ENCODE measurements at regions not wholly inside any gene's neighbourhood (a gene's known extent, or its start where the extent isn't known, plus 50 kb on each side); places are given as distances from the start of the nearest gene placed in this dataset.
"Not testable (repeated sequence)": the region's sequence is repeated elsewhere in the genome, so short reads cannot be mapped to it uniquely, and the experiment has no call there.

DNA sequence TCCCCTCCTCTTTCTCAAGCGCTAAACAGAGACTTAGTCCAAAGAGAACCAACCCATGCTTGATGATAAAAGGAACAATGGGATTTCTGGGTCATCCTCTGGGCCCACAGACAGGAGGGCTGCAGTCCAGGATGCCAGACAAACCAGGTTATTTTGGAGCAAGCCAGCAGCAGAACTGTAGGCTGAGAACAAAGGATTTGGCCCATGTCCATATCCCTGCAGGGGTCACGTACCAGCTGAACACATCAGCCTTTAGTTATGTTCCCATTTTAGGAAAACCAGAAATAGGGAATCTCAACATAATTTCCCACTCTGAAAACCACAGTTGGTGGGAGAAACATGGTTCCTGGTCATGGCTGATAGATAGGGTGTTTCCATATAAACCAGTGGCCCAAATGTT is 533.6 kb upstream of the CADM1 start:
- no peak overlapping the region for H3K9ac ChIP-seq (ENCODE audit: low read depth, low read length)
- no peaks in the 10 kb centered on the region; the same call in 1 of the 2 replicates for H3K27me3 ChIP-seq (ENCODE audit: insufficient read depth, low read length)
- H3K4me1 ChIP-seq (ENCODE audit: insufficient read depth, low read length): peaks cover 10% of the 10 kb centered on the region; the same call in 1 of the 2 replicates
- H3K27ac ChIP-seq (ENCODE audit: low read length): no peak overlapping the region
- no peaks in the 10 kb centered on the region for H3K9me3 ChIP-seq (ENCODE audit: insufficient read depth, low read depth, low read length)
- H3K36me3 ChIP-seq (ENCODE audit: insufficient read depth, low read depth, low read length): no peaks in the 10 kb centered on the region
- H3K4me3 ChIP-seq (ENCODE audit: low read length): no peak overlapping the region

DNA sequence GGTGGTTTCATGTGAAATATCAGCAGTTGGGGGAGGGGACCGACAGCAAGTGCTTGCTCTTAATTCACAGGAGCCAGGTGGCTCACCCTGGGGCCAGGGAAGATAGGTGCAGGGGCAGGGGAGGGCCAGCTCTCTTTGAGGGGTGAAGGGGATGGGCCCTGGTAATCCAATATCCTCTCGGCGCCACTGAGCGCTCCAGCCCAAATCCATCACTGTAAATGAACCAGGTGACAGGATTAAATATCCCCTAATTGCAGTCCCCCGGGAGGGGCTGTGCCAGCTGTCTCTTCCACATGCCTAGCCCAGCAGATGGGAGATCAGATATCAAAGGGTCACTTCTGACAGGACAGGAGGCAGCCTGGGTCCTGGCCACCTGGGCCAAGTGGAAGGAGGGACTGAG is 531.8 kb upstream of the CADM1 start:
- Histone ChIP-seq H3K9me3 (ENCODE audit: insufficient read depth, low read depth, low read length) (no peaks in the 10 kb centered on the region), H3K9ac (ENCODE audit: low read depth, low read length) (no peak overlapping the region), H3K4me3 (ENCODE audit: low read length) (no peak overlapping the region), H3K36me3 (ENCODE audit: insufficient read depth, low read depth, low read length) (no peaks in the 10 kb centered on the region), H3K27ac (ENCODE audit: low read length) (no peak overlapping the region), H3K27me3 (ENCODE audit: insufficient read depth, low read length) (no peaks in the 10 kb centered on the region), H3K4me1 (ENCODE audit: insufficient read depth, low read length) (peaks cover 10% of the 10 kb centered on the region; the same call in 1 of the 2 replicates)

DNA sequence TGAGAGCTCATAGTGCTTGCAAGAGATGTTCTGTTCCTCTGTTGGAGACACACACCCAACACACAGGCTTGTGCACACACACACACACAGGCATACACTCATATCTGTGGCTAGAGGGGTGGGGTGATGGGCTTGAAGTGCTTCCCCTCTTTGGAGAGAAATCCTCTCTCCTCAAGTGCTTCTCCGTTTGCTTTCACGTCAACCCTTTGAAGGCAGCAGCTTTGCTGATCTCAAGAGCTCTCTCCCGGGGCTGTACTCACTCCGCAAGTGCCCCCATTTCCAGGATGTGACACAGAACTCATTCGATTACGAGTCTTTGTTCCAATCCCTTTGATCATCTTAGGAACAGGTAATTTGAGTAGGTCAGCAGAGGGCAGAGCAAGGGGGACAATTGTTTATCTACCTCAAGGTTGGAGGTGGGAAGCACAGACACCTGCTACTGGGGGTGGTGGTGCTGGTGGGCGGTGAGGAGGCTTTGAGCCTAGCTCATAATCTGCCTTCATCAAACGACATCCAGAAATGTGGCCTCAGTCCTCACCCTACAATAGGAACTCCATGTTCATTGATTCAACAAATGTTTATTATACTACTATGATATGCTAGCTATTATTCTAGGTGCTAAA is 529.8 kb upstream of the CADM1 start:
- no peaks in the 10 kb centered on the region for H3K36me3 ChIP-seq (ENCODE audit: insufficient read depth, low read depth, low read length)
- no peaks in the 10 kb centered on the region for H3K27me3 ChIP-seq (ENCODE audit: insufficient read depth, low read length)
- peaks cover 10% of the 10 kb centered on the region; the same call in 1 of the 2 replicates for H3K4me1 ChIP-seq (ENCODE audit: insufficient read depth, low read length)
- no peak overlapping the region for H3K27ac ChIP-seq (ENCODE audit: low read length)
- H3K4me3 ChIP-seq (ENCODE audit: low read length): no peak overlapping the region
- no peak overlapping the region for H3K9ac ChIP-seq (ENCODE audit: low read depth, low read length)
- no peaks in the 10 kb centered on the region for H3K9me3 ChIP-seq (ENCODE audit: insufficient read depth, low read depth, low read length)

DNA sequence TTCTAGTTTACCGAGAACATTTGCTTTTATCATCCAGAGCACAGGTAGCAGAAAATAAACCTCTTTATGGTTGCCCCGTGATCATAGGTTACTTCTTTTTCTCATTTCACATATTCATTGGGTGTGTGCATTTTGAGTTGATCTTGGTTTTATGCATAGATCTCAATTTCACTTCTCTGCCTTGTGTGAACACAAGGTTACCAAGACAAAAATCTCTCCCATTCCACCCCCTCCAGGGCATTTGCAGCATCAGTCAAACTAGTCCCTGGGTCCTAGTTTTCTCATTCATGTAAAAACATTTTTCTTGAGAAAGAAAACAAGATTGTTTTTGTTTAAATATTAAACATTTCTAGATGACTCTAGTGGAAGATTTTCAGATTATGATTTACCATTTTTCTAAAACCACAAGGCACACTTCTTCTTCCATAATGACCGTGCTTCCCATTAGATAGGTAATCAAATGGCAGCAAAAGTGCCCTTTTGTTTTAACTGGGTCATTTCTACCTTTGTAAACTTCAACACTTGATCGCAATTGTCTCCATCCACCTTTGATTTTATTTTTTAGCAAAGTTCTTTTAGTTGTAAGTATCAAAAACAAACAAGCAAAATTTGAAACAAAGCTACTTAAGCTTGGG is 526.6 kb upstream of the CADM1 start:
- H3K9me3 ChIP-seq (ENCODE audit: insufficient read depth, low read depth, low read length): no peaks in the 10 kb centered on the region
- H3K27ac ChIP-seq (ENCODE audit: low read length): no peak overlapping the region
- no peak overlapping the region for H3K9ac ChIP-seq (ENCODE audit: low read depth, low read length)
- H3K27me3 ChIP-seq (ENCODE audit: insufficient read depth, low read length): no peaks in the 10 kb centered on the region
- no peak overlapping the region for H3K4me3 ChIP-seq (ENCODE audit: low read length)
- no peaks in the 10 kb centered on the region for H3K36me3 ChIP-seq (ENCODE audit: insufficient read depth, low read depth, low read length)
- peaks cover 10% of the 10 kb centered on the region; the same call in 1 of the 2 replicates for H3K4me1 ChIP-seq (ENCODE audit: insufficient read depth, low read length)

DNA sequence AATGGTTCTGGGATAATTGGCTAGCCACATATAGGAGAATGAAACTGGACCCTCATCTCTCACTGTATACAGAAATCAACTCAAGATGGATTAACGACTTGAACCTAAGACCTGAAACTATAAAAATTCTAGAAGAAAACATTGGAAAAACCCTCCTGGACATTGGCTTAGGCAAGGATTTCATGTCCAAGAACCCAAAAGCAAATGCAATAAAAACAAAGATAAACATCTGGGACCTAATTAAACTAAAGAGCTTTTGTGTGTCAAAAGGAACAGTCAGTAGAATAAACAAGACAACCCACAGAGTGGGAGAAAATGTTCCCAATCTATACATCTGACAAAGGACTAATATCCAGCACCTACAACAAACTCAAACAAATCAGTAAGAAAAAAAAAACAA is 524.3 kb upstream of the CADM1 start:
- H3K27me3 ChIP-seq (ENCODE audit: insufficient read depth, low read length); H3K9me3 ChIP-seq (ENCODE audit: insufficient read depth, low read depth, low read length); H3K9ac ChIP-seq (ENCODE audit: low read depth, low read length); H3K4me1 ChIP-seq (ENCODE audit: insufficient read depth, low read length); H3K27ac ChIP-seq (ENCODE audit: low read length); H3K36me3 ChIP-seq (ENCODE audit: insufficient read depth, low read depth, low read length); H3K4me3 ChIP-seq (ENCODE audit: low read length): not testable (repeated sequence)

DNA sequence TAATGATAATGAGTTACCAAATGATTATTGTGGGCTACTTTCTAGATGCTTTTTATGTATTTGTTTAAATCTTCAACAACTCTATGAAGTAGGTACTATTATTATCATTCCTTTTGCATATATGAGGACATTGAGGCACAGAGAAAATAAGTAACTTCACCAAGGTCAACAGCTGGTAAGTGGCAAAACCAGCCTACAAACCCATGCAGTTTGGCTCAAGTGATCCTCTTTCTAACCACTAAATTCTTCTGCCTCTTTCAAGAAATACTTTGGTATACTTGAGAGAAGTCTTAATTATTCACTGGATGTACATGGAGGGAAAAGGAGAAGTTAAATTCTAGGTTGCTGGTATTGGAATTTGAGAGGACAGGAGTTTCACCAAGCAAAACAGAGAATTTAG is 495.2 kb upstream of the CADM1 start:
- Histone ChIP-seq H3K9ac (ENCODE audit: low read depth, low read length) (no peak overlapping the region), H3K27ac (ENCODE audit: low read length) (no peak overlapping the region), H3K4me1 (ENCODE audit: insufficient read depth, low read length) (no peaks in the 10 kb centered on the region), H3K4me3 (ENCODE audit: low read length) (no peak overlapping the region), H3K9me3 (ENCODE audit: insufficient read depth, low read depth, low read length) (peaks cover 6% of the 10 kb centered on the region; the same call in 1 of the 2 replicates), H3K27me3 (ENCODE audit: insufficient read depth, low read length) (no peaks in the 10 kb centered on the region), H3K36me3 (ENCODE audit: insufficient read depth, low read depth, low read length) (no peaks in the 10 kb centered on the region)

DNA sequence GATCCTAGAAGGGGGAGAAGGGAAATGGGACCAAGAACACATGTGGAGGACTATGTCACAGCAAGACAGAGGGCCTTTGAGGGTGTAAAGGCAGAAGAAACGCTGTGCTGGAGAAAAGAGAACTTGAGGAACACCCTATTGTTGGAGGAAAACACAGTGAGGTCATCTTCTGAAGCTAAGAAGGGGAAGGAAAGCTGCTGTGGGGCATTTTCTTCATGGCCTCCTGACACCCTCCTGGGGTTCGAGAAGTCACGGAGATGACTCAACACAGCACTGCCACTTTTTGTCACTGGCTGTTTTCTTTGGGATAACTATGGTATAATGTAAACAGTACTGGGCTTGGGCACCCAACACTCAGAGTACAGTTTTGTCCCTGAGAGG is 492.6 kb upstream of the CADM1 start:
- Histone ChIP-seq H3K9ac (ENCODE audit: low read depth, low read length) (no peak overlapping the region), H3K4me3 (ENCODE audit: low read length) (no peak overlapping the region), H3K9me3 (ENCODE audit: insufficient read depth, low read depth, low read length) (no peaks in the 10 kb centered on the region), H3K27ac (ENCODE audit: low read length) (no peak overlapping the region), H3K36me3 (ENCODE audit: insufficient read depth, low read depth, low read length) (no peaks in the 10 kb centered on the region), H3K27me3 (ENCODE audit: insufficient read depth, low read length) (no peaks in the 10 kb centered on the region), H3K4me1 (ENCODE audit: insufficient read depth, low read length) (no peaks in the 10 kb centered on the region)

DNA sequence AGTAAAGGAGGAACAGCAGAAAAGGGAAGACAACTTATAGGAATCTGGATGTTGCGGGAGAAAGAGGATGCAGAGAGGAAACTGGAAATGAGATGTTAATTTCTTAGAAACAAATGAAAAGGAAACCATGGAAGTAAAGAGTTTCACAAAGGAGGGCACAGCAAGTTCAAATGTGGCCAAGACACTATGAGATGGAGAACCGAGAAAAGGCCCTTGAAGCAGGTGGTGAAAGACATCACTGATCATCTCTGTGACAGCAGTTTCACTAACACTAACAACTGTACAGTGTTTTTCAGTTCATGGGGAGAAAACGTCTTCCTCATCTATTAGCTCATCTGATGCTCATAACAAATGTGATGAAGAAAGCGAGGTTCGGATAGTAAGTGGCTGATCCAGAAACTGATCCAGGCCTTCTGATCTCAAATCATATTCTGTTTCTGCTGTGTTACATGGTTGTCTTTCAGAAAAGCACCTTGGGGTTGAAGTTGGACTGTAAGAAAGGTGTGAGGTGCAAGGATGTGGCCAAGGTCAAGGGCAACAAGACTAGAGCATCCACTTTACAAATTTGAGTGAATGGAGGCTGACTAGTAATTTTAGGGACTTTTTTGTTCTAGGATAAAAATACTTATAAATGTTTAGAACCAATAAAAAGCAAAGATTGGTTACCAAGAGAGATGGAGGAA is 492.1 kb upstream of the CADM1 start:
- Histone ChIP-seq H3K36me3 (ENCODE audit: insufficient read depth, low read depth, low read length) (no peaks in the 10 kb centered on the region), H3K27me3 (ENCODE audit: insufficient read depth, low read length) (no peaks in the 10 kb centered on the region), H3K9me3 (ENCODE audit: insufficient read depth, low read depth, low read length) (no peaks in the 10 kb centered on the region), H3K9ac (ENCODE audit: low read depth, low read length) (no peak overlapping the region), H3K4me3 (ENCODE audit: low read length) (no peak overlapping the region), H3K27ac (ENCODE audit: low read length) (no peak overlapping the region), H3K4me1 (ENCODE audit: insufficient read depth, low read length) (no peaks in the 10 kb centered on the region)

DNA sequence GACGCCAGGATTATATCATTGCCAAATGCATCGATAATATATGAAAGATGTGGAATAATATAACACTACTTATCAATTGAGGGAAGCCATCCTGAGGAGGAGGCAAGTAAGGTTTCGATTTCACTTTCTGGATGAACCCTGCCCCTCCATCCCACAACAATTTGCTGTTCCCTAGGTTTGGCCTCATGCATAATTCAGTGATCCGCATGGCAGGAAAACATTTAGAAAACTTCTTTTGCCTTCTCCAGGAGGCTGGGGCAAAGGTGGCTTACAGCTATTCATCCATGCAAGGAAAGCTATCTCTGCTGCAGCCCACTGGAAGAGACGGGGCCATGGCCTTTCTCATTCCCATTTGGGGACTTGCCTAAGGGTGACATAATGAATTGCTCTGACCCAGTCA is 489.4 kb upstream of the CADM1 start:
- Histone ChIP-seq H3K9ac (ENCODE audit: low read depth, low read length) (no peak overlapping the region), H3K4me3 (ENCODE audit: low read length) (no peak overlapping the region), H3K36me3 (ENCODE audit: insufficient read depth, low read depth, low read length) (no peaks in the 10 kb centered on the region), H3K4me1 (ENCODE audit: insufficient read depth, low read length) (peaks cover 7% of the 10 kb centered on the region; the same call in 1 of the 2 replicates), H3K9me3 (ENCODE audit: insufficient read depth, low read depth, low read length) (no peaks in the 10 kb centered on the region), H3K27me3 (ENCODE audit: insufficient read depth, low read length) (no peaks in the 10 kb centered on the region), H3K27ac (ENCODE audit: low read length) (no peak overlapping the region)

DNA sequence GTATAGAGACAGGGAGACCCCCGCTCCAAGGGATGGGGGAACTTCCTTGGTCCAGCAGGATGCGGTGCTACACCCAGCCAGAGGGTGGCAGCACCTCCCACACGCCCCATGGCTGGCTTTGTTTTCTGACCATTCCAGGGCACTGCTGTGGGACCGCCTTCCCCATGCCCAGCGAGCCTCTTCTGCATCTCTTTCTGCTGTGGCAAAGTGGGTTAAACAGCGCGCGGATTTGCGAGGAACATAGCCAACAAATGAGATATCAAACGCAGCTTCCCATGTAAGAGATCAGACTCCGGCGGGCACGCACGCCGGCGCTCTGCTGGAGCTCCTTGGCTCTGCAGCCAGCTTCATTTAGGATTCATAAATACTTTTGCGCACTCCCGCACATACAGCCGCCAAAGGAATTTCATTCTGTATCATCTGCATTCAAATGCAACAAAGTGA is 485.8 kb upstream of the CADM1 start:
- Histone ChIP-seq H3K27ac (ENCODE audit: low read length) (no peak overlapping the region), H3K36me3 (ENCODE audit: insufficient read depth, low read depth, low read length) (no peaks in the 10 kb centered on the region), H3K9me3 (ENCODE audit: insufficient read depth, low read depth, low read length) (no peaks in the 10 kb centered on the region), H3K4me1 (ENCODE audit: insufficient read depth, low read length) (peaks cover 7% of the 10 kb centered on the region; the same call in 1 of the 2 replicates), H3K9ac (ENCODE audit: low read depth, low read length) (no peak overlapping the region), H3K4me3 (ENCODE audit: low read length) (peak overlapping the region; percentile 34; the same call in 1 of the 2 replicates), H3K27me3 (ENCODE audit: insufficient read depth, low read length) (no peaks in the 10 kb centered on the region)

DNA sequence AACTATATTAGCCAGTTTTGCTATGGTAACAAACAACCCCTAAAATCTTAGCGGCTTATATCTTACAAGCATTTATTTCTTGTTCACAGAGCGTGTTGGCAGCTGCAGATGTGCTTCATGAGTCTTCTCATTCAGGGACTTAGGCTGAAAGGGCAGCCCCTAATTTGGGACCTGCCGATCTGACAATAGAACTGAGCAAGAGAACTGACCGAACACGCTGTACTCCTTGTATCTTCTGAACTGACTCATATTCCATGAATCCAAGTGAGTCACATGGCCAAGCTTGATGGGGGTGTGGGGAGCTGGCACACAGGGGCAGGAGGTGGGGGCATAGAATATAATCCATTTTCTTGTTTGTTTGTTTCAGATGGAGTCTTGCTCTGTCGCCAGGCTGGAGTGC is 481.7 kb upstream of the CADM1 start:
- H3K4me3 ChIP-seq (ENCODE audit: low read length): no peak overlapping the region
- H3K9ac ChIP-seq (ENCODE audit: low read depth, low read length): no peak overlapping the region
- H3K27me3 ChIP-seq (ENCODE audit: insufficient read depth, low read length): 0 out of 2 replicates have a peak, but pooled peaks cover 3% of the 10 kb centered on the region
- peaks cover 7% of the 10 kb centered on the region; the same call in 1 of the 2 replicates for H3K4me1 ChIP-seq (ENCODE audit: insufficient read depth, low read length)
- no peaks in the 10 kb centered on the region for H3K9me3 ChIP-seq (ENCODE audit: insufficient read depth, low read depth, low read length)
- H3K27ac ChIP-seq (ENCODE audit: low read length): no peak overlapping the region
- no peaks in the 10 kb centered on the region for H3K36me3 ChIP-seq (ENCODE audit: insufficient read depth, low read depth, low read length)

DNA sequence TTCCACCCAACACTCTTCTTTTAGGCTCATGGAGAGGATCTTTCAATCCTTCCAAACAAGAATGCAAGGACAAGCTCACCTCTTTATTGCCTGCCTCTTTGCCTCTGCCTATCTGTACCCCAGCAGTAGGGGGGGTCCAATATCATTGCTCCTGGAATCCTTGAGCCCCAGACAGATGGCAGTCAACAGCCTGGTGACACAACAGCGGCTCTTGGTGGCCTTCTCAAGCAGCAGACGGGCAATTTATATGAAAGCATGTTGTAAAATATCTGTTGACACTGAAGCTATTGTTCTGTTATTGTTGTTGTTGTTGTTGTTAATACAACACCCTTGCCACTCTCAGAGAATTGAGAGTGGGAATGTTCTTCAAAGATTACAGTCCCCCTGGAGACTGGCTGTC is 480.0 kb upstream of the CADM1 start:
- Histone ChIP-seq H3K27me3 (ENCODE audit: insufficient read depth, low read length) (0 out of 2 replicates have a peak, but pooled peaks cover 11% of the 10 kb centered on the region), H3K27ac (ENCODE audit: low read length) (no peak overlapping the region), H3K4me3 (ENCODE audit: low read length) (no peak overlapping the region), H3K36me3 (ENCODE audit: insufficient read depth, low read depth, low read length) (no peaks in the 10 kb centered on the region), H3K4me1 (ENCODE audit: insufficient read depth, low read length) (peaks cover 2% of the 10 kb centered on the region; the same call in 1 of the 2 replicates), H3K9ac (ENCODE audit: low read depth, low read length) (no peak overlapping the region), H3K9me3 (ENCODE audit: insufficient read depth, low read depth, low read length) (no peaks in the 10 kb centered on the region)

Data from iPS-20b (cell line).